SHP77 (cell line): ENCODE measurements at regions not wholly inside any gene's neighbourhood (a gene's known extent, or its start where the extent isn't known, plus 50 kb on each side); places are given as distances from the start of the nearest gene placed in this dataset.

ENCODE experiments used
- DNase-seq, 2 experiments: peaks; one replicate each; lab custom pipeline; 2025; lab: John Stamatoyannopoulos, UW

- no peak for DNase-seq
These were observed 214.0 kb upstream of the CIBAR2 start for GRCh38 chr16:85326113-85326793.

GRCh38 chr16:85326794-85327181, 214.5 kb upstream of the CIBAR2 start:
- no peak for DNase-seq

GRCh38 chr16:85327731-85328675, 215.7 kb upstream of the CIBAR2 start:
- no peak for DNase-seq

- DNase-seq = peak in 1 of 2 experiments; percentile 33
These were observed 216.4 kb upstream of the CIBAR2 start for GRCh38 chr16:85328676-85329058.

- DNase-seq = peak in 1 of 2 experiments; percentile 65
These were observed 217.0 kb upstream of the CIBAR2 start for GRCh38 chr16:85329059-85329812.

- DNase-seq = peak in 1 of 2 experiments; percentile 36
These were observed 217.9 kb upstream of the CIBAR2 start for GRCh38 chr16:85330006-85330693.

- peak; percentile 79 to 85 for DNase-seq
These were observed 218.5 kb upstream of the CIBAR2 start for GRCh38 chr16:85330694-85331188.

- DNase-seq = no peak
These were observed 219.4 kb upstream of the CIBAR2 start for GRCh38 chr16:85331688-85332087.

GRCh38 chr16:85332175-85332574, 219.9 kb upstream of the CIBAR2 start:
- no peak for DNase-seq

- no peak for DNase-seq
These were observed 221.1 kb upstream of the CIBAR2 start for GRCh38 chr16:85333337-85333736.

- no peak for DNase-seq
These were observed 221.7 kb upstream of the CIBAR2 start for GRCh38 chr16:85333744-85334640.

- no peak for DNase-seq
These were observed 222.7 kb upstream of the CIBAR2 start for GRCh38 chr16:85334718-85335583.

GRCh38 chr16:85335584-85336491, 223.6 kb upstream of the CIBAR2 start:
- DNase-seq = no peak

GRCh38 chr16:85337910-85338637, 225.8 kb upstream of the CIBAR2 start:
- no peak for DNase-seq

GRCh38 chr16:85338638-85338982, 226.3 kb upstream of the CIBAR2 start:
- no peak for DNase-seq

- DNase-seq = no peak
These were observed 226.9 kb upstream of the CIBAR2 start for GRCh38 chr16:85338989-85339685.

- no peak for DNase-seq
These were observed 229.9 kb upstream of the CIBAR2 start for GRCh38 chr16:85341972-85342695.
